Activated CD8-positive, alpha-beta T cell treated with anti-CD3 and anti-CD28 coated beads, Interleukin-2, amount 10 ng/mL, durations not matched to agents 7 days and 5 days (primary cell): ENCODE measurements at regions not wholly inside any gene's neighbourhood (a gene's known extent, or its start where the extent isn't known, plus 50 kb on each side); places are given as distances from the start of the nearest gene placed in this dataset.

Experiments
- ATAC-seq: fragments of 150-1000 bp; cut with Tn5 transposase; one replicate; pipeline ENCODE4 v1.10.0; 2021; ENCODE audit warnings: moderate library complexity
- CTCF ChIA-PET: fragments of 350-600 bp; sonication (Branson Sonifier 250); formaldehyde crosslinking; loops from one replicate; lab custom pipeline; 2021; ENCODE audit warnings: antibody characterized with exemption; lab: Charles Lee
- POLR2A ChIA-PET: fragments of 350-600 bp; sonication (Branson Sonifier 250); formaldehyde crosslinking; loops from one replicate; lab custom pipeline; 2021; ENCODE audit warnings: antibody characterized with exemption; lab: Charles Lee
- DNase-seq: peaks from one replicate; pipeline ENCODE4 v3.0.0-alpha.2; 2020
- H3K27ac Mint-ChIP-seq: one replicate; pipeline ENCODE4 v1.8.0; 2021; ENCODE audit warnings: mild to moderate bottlenecking, mixed read lengths
- H3K27me3 Mint-ChIP-seq: one replicate; pipeline ENCODE4 v1.8.0; 2021; ENCODE audit warnings: low read depth, mixed read lengths
- H3K36me3 Mint-ChIP-seq: one replicate; pipeline ENCODE4 v1.8.0; 2021; ENCODE audit warnings: low read depth, mixed read lengths
- H3K4me1 Mint-ChIP-seq: one replicate; pipeline ENCODE4 v1.8.0; 2021; ENCODE audit warnings: low read depth, mixed read lengths
- H3K4me3 Mint-ChIP-seq: one replicate; pipeline ENCODE4 v1.8.0; 2021; ENCODE audit warnings: mild to moderate bottlenecking, mixed read lengths
- H3K9me3 Mint-ChIP-seq: one replicate; pipeline ENCODE4 v1.8.0; 2022; ENCODE audit warnings: mixed read lengths; ENCODE audit not compliant: insufficient read depth

GRCh38 chr9:30972654-30973053, 1411.8 kb upstream of the ACO1 start:
- Mint-ChIP-seq H3K36me3 (no peaks in the 10 kb centered on the region), H3K27ac (no peak overlapping the region), H3K4me3 (no peak overlapping the region), H3K4me1 (no peaks in the 10 kb centered on the region), H3K9me3 (no peaks in the 10 kb centered on the region), H3K27me3 (no peaks in the 10 kb centered on the region)
- CTCF ChIA-PET, result no interaction called here
- POLR2A ChIA-PET, result no interaction called here
- DNase-seq, result no peak
- no peak for ATAC-seq

- Mint-ChIP-seq H3K4me1 (no peaks in the 10 kb centered on the region), H3K27me3 (no peaks in the 10 kb centered on the region), H3K9me3 (no peaks in the 10 kb centered on the region), H3K36me3 (no peaks in the 10 kb centered on the region), H3K4me3 (no peak overlapping the region), H3K27ac (no peak overlapping the region)
- DNase-seq (no peak), ATAC-seq (no peak)
- ChIA-PET CTCF (no interaction called here), POLR2A (no interaction called here)
Measured at GRCh38 chr9:30977965-30978364, 1406.5 kb upstream of the ACO1 start.

- CTCF ChIA-PET, result no interaction called here
- no peaks in the 10 kb centered on the region for H3K4me1 Mint-ChIP-seq
- no peak for ATAC-seq
Measured at GRCh38 chr9:30982301-30982700, 1402.1 kb upstream of the ACO1 start.

GRCh38 chr9:30995956-30996738, 1388.3 kb upstream of the ACO1 start:
- ATAC-seq, result no peak
- no peaks in the 10 kb centered on the region for H3K36me3 Mint-ChIP-seq
- ChIA-PET CTCF (no interaction called here), POLR2A (no interaction called here)
- no peak overlapping the region for H3K27ac Mint-ChIP-seq
- H3K27me3 Mint-ChIP-seq, result no peaks in the 10 kb centered on the region
- no peak overlapping the region for H3K4me3 Mint-ChIP-seq
- no peaks in the 10 kb centered on the region for H3K4me1 Mint-ChIP-seq
- DNase-seq, result no peak
- no peaks in the 10 kb centered on the region for H3K9me3 Mint-ChIP-seq

More at GRCh38 chr9:30982301-30982700, 1402.1 kb upstream of the ACO1 start:
- Mint-ChIP-seq H3K27ac (no peak overlapping the region), H3K9me3 (no peaks in the 10 kb centered on the region), H3K27me3 (no peaks in the 10 kb centered on the region), H3K4me3 (no peak overlapping the region), H3K36me3 (no peaks in the 10 kb centered on the region)
- DNase-seq, result no peak
- POLR2A ChIA-PET, result no interaction called here

GRCh38 chr9:30996761-30997160, 1387.7 kb upstream of the ACO1 start:
- H3K9me3 Mint-ChIP-seq, result peaks cover 4% of the 10 kb centered on the region
- ChIA-PET CTCF (no interaction called here), POLR2A (no interaction called here)
- no peaks in the 10 kb centered on the region for H3K36me3 Mint-ChIP-seq
- ATAC-seq (no peak), DNase-seq (no peak)
- no peaks in the 10 kb centered on the region for H3K4me1 Mint-ChIP-seq
- no peak overlapping the region for H3K4me3 Mint-ChIP-seq
- H3K27ac Mint-ChIP-seq, result no peak overlapping the region
- H3K27me3 Mint-ChIP-seq, result no peaks in the 10 kb centered on the region

- DNase-seq (no peak), ATAC-seq (no peak)
- no peak overlapping the region for H3K27ac Mint-ChIP-seq
- no peak overlapping the region for H3K4me3 Mint-ChIP-seq
- no peaks in the 10 kb centered on the region for H3K4me1 Mint-ChIP-seq
- no peaks in the 10 kb centered on the region for H3K36me3 Mint-ChIP-seq
- ChIA-PET CTCF (no interaction called here), POLR2A (no interaction called here)
- peaks cover 5% of the 10 kb centered on the region for H3K9me3 Mint-ChIP-seq
- H3K27me3 Mint-ChIP-seq, result no peaks in the 10 kb centered on the region
Measured at GRCh38 chr9:30997291-30997690, 1387.2 kb upstream of the ACO1 start.

- DNase-seq, result no peak
- Mint-ChIP-seq H3K27ac (no peak overlapping the region), H3K4me3 (no peak overlapping the region), H3K4me1 (no peaks in the 10 kb centered on the region), H3K36me3 (no peaks in the 10 kb centered on the region), H3K9me3 (peaks cover 5% of the 10 kb centered on the region), H3K27me3 (no peaks in the 10 kb centered on the region)
- ATAC-seq, result no peak
- CTCF ChIA-PET, result no interaction called here
- POLR2A ChIA-PET, result no interaction called here
Measured at GRCh38 chr9:31005086-31005665, 1379.3 kb upstream of the ACO1 start.

GRCh38 chr9:31013371-31013770, 1371.1 kb upstream of the ACO1 start:
- Mint-ChIP-seq H3K27me3 (no peaks in the 10 kb centered on the region), H3K27ac (no peak overlapping the region), H3K9me3 (no peaks in the 10 kb centered on the region), H3K36me3 (no peaks in the 10 kb centered on the region), H3K4me3 (no peak overlapping the region), H3K4me1 (no peaks in the 10 kb centered on the region)
- CTCF ChIA-PET, result no interaction called here
- no peak for DNase-seq
- POLR2A ChIA-PET, result no interaction called here
- ATAC-seq, result no peak

GRCh38 chr9:31023847-31024246, 1360.6 kb upstream of the ACO1 start:
- DNase-seq, result no peak
- CTCF ChIA-PET, result no interaction called here
- H3K27me3 Mint-ChIP-seq, result no peaks in the 10 kb centered on the region
- POLR2A ChIA-PET, result no interaction called here
- no peak overlapping the region for H3K4me3 Mint-ChIP-seq
- no peaks in the 10 kb centered on the region for H3K9me3 Mint-ChIP-seq
- ATAC-seq, result no peak
- no peak overlapping the region for H3K27ac Mint-ChIP-seq
- no peaks in the 10 kb centered on the region for H3K36me3 Mint-ChIP-seq
- no peaks in the 10 kb centered on the region for H3K4me1 Mint-ChIP-seq

GRCh38 chr9:31027678-31028077, 1356.8 kb upstream of the ACO1 start:
- no peak overlapping the region for H3K4me3 Mint-ChIP-seq
- ChIA-PET POLR2A (no interaction called here), CTCF (no interaction called here)
- no peak overlapping the region for H3K27ac Mint-ChIP-seq
- no peaks in the 10 kb centered on the region for H3K9me3 Mint-ChIP-seq
- DNase-seq (no peak), ATAC-seq (no peak)
- H3K27me3 Mint-ChIP-seq, result no peaks in the 10 kb centered on the region
- no peaks in the 10 kb centered on the region for H3K36me3 Mint-ChIP-seq
- H3K4me1 Mint-ChIP-seq, result no peaks in the 10 kb centered on the region

- no peak overlapping the region for H3K27ac Mint-ChIP-seq
- no peaks in the 10 kb centered on the region for H3K4me1 Mint-ChIP-seq
- ChIA-PET POLR2A (no interaction called here), CTCF (no interaction called here)
- no peaks in the 10 kb centered on the region for H3K36me3 Mint-ChIP-seq
- no peaks in the 10 kb centered on the region for H3K9me3 Mint-ChIP-seq
- no peaks in the 10 kb centered on the region for H3K27me3 Mint-ChIP-seq
- ATAC-seq, result no peak
- no peak overlapping the region for H3K4me3 Mint-ChIP-seq
- no peak for DNase-seq
Measured at GRCh38 chr9:31028137-31028536, 1356.3 kb upstream of the ACO1 start.

- ChIA-PET CTCF (no interaction called here), POLR2A (no interaction called here)
- Mint-ChIP-seq H3K27ac (no peak overlapping the region), H3K9me3 (no peaks in the 10 kb centered on the region), H3K4me1 (no peaks in the 10 kb centered on the region), H3K36me3 (no peaks in the 10 kb centered on the region), H3K4me3 (no peak overlapping the region), H3K27me3 (no peaks in the 10 kb centered on the region)
- DNase-seq (no peak), ATAC-seq (no peak)
Measured at GRCh38 chr9:31030741-31031202, 1353.7 kb upstream of the ACO1 start.
